ENCODE measurements at regions not wholly inside any gene's neighbourhood (a gene's known extent, or its start where the extent isn't known, plus 50 kb on each side); places are given as distances from the start of the nearest gene placed in this dataset.

- H3K27me3 ChIP-seq (ENCODE audit: insufficient read depth, low read length), result peaks cover 10% of the 10 kb centered on the region; the same call in 1 of the 2 replicates
- no peaks in the 10 kb centered on the region for H3K4me1 ChIP-seq (ENCODE audit: control insufficient read depth in 1 of 2, insufficient read depth in 2 of 2, low read length in 2 of 2)
- H2AFZ ChIP-seq (ENCODE audit: low read depth, low read length, poor library complexity, severe bottlenecking), result no peak overlapping the region
- no peak overlapping the region for H3K4me3 ChIP-seq (replicated peaks in 1 of 2; ENCODE audit: low read depth in 1 of 2, low read length in 2 of 2)
- H4K20me1 ChIP-seq (ENCODE audit: insufficient read depth), result no peaks in the 10 kb centered on the region
- ChIA-PET RAD21 (ENCODE audit: low non-redundant PET in 1 of 2, low total read pairs in 2 of 2, uncharacterized antibody in 2 of 2, unreplicated experiment in 2 of 2) (no interaction called here), CTCF (no interaction called here), POLR2A (no interaction called here)
- no peaks in the 10 kb centered on the region for H3K36me3 ChIP-seq (ENCODE audit: control insufficient read depth in 1 of 2, insufficient read depth in 2 of 2, low read length in 2 of 2)
- no peaks in the 10 kb centered on the region for H3K9me2 ChIP-seq (ENCODE audit: insufficient read depth)
- intact Hi-C loops (cut with micrococcal nuclease), result no loop called here
- ATAC-seq (no peak), DNase-seq (ENCODE audit: low read depth, low spot score) (no peak)
- no peak overlapping the region for H3K9ac ChIP-seq (ENCODE audit: low read length)
- TF ChIP-seq TCF7L2 (IDR thresholded peaks at IDR 0.05; ENCODE audit: borderline replicate concordance, extremely low read depth, insufficient read depth, insufficient read length), result no peak
- H3K27ac ChIP-seq (ENCODE audit: low read depth, low read length), result no peak overlapping the region
- BruUV-seq (replicated peaks), result no TSS peak
- no peaks in the 10 kb centered on the region for H3K9me3 ChIP-seq (ENCODE audit: control insufficient read depth in 1 of 2, insufficient read depth in 1 of 2, low read depth in 1 of 2, low read length in 2 of 2)
- H3K79me2 ChIP-seq (ENCODE audit: insufficient read depth, low read length), result no peaks in the 10 kb centered on the region
- no peak overlapping the region for H3K4me2 ChIP-seq (ENCODE audit: low read length)
These were observed 460.0 kb upstream of the BRINP1 start for GRCh38 chr9:119829186-119829585.

GRCh38 chr9:119827526-119827925 lies 458.3 kb upstream of the BRINP1 start:
- intact Hi-C loops (cut with micrococcal nuclease), result no loop called here
- Histone ChIP-seq H3K4me1 (ENCODE audit: control insufficient read depth in 1 of 2, insufficient read depth in 2 of 2, low read length in 2 of 2) (no peaks in the 10 kb centered on the region), H2AFZ (ENCODE audit: low read depth, low read length, poor library complexity, severe bottlenecking) (no peak overlapping the region), H3K4me3 (replicated peaks in 1 of 2; ENCODE audit: low read depth in 1 of 2, low read length in 2 of 2) (no peak overlapping the region), H3K27me3 (ENCODE audit: insufficient read depth, low read length) (peaks cover 10% of the 10 kb centered on the region; the same call in 1 of the 2 replicates), H4K20me1 (ENCODE audit: insufficient read depth) (no peaks in the 10 kb centered on the region), H3K9ac (ENCODE audit: low read length) (no peak overlapping the region), H3K9me2 (ENCODE audit: insufficient read depth) (no peaks in the 10 kb centered on the region), H3K9me3 (ENCODE audit: control insufficient read depth in 1 of 2, insufficient read depth in 1 of 2, low read depth in 1 of 2, low read length in 2 of 2) (no peaks in the 10 kb centered on the region), H3K36me3 (ENCODE audit: control insufficient read depth in 1 of 2, insufficient read depth in 2 of 2, low read length in 2 of 2) (no peaks in the 10 kb centered on the region), H3K79me2 (ENCODE audit: insufficient read depth, low read length) (no peaks in the 10 kb centered on the region), H3K27ac (ENCODE audit: low read depth, low read length) (no peak overlapping the region), H3K4me2 (ENCODE audit: low read length) (no peak overlapping the region)
- ChIA-PET RAD21 (ENCODE audit: low non-redundant PET in 1 of 2, low total read pairs in 2 of 2, uncharacterized antibody in 2 of 2, unreplicated experiment in 2 of 2) (no interaction called here), CTCF (no interaction called here), POLR2A (no interaction called here)
- DNase-seq (ENCODE audit: low read depth, low spot score) (no peak), ATAC-seq (no peak)
- BruUV-seq (replicated peaks), result no TSS peak
- TF ChIP-seq POLR2A (IDR thresholded peaks at IDR 0.05; ENCODE audit: borderline replicate concordance, extremely low read depth, insufficient read depth, insufficient read length), result no peak
- TF ChIP-seq SRF (IDR thresholded peaks at IDR 0.05; ENCODE audit: low read depth), result no peak
- no peak for TF ChIP-seq SP1 (IDR thresholded peaks at IDR 0.05; ENCODE audit: low read depth)
- no peak for TF ChIP-seq POLR2AphosphoS5 (IDR thresholded peaks at IDR 0.05; ENCODE audit: low read depth, low read length)
- TF ChIP-seq CEBPB (IDR thresholded peaks at IDR 0.05; ENCODE audit: low read depth), result no peak
- TF ChIP-seq MAX (IDR thresholded peaks at IDR 0.05), result no peak
- no peak for TF ChIP-seq CTCF (IDR thresholded peaks at IDR 0.05 in 2 of 3, conservative IDR thresholded peaks at IDR 0.05 in 1 of 3; ENCODE audit: borderline replicate concordance in 1 of 3, insufficient read depth in 1 of 3, low read depth in 2 of 3, low read length in 2 of 3)
- TF ChIP-seq JUND (IDR thresholded peaks at IDR 0.05), result no peak

Data from HCT116 (cell line).